ENCODE measurements at regions not wholly inside any gene's neighbourhood (a gene's known extent, or its start where the extent isn't known, plus 50 kb on each side); places are given as distances from the start of the nearest gene placed in this dataset.

- H3K9me3 ChIP-seq: peaks cover 0 to 6% (median 0%) of the 10 kb centered on the region in 3 donors
- H3K4me3 ChIP-seq: no peak overlapping the region
- no peaks in the 10 kb centered on the region for H3K4me1 ChIP-seq
- H3K27me3 ChIP-seq: no peaks in the 10 kb centered on the region
- no peak for ATAC-seq
- no peak overlapping the region for H3K27ac ChIP-seq
- TF ChIP-seq POLR2AphosphoS5 (IDR thresholded peaks at IDR 0.05) (no peak), POLR2A (IDR thresholded peaks at IDR 0.05) (no peak), EP300 (IDR thresholded peaks at IDR 0.05) (no peak)
- TF ChIP-seq, protein P1, sequence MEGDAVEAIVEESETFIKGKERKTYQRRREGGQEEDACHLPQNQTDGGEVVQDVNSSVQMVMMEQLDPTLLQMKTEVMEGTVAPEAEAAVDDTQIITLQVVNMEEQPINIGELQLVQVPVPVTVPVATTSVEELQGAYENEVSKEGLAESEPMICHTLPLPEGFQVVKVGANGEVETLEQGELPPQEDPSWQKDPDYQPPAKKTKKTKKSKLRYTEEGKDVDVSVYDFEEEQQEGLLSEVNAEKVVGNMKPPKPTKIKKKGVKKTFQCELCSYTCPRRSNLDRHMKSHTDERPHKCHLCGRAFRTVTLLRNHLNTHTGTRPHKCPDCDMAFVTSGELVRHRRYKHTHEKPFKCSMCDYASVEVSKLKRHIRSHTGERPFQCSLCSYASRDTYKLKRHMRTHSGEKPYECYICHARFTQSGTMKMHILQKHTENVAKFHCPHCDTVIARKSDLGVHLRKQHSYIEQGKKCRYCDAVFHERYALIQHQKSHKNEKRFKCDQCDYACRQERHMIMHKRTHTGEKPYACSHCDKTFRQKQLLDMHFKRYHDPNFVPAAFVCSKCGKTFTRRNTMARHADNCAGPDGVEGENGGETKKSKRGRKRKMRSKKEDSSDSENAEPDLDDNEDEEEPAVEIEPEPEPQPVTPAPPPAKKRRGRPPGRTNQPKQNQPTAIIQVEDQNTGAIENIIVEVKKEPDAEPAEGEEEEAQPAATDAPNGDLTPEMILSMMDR (IDR thresholded peaks at IDR 0.05): no peak
- no peaks in the 10 kb centered on the region for H3K36me3 ChIP-seq
Measured at GRCh38 chr7:19610194-19610943, 98.5 kb downstream of the POLR1F start.

- no peaks in the 10 kb centered on the region for H3K27me3 ChIP-seq
- H3K9me3 ChIP-seq: peaks cover 0 to 5% (median 0%) of the 10 kb centered on the region in 3 donors
- no peak for ATAC-seq
- H3K4me3 ChIP-seq: no peak overlapping the region
- TF ChIP-seq, protein P1 (IDR thresholded peaks at IDR 0.05): no peak
- TF ChIP-seq POLR2AphosphoS5 (IDR thresholded peaks at IDR 0.05) (no peak), POLR2A (IDR thresholded peaks at IDR 0.05) (no peak), EP300 (IDR thresholded peaks at IDR 0.05) (no peak)
- H3K4me1 ChIP-seq: no peaks in the 10 kb centered on the region
- WGBS, 2 donors (ENCODE audit: low coverage in 1 of 2): 57 to 63% methylated on average over 3 of the region's 3 CpGs
- no peak overlapping the region for H3K27ac ChIP-seq
- H3K36me3 ChIP-seq: no peaks in the 10 kb centered on the region
Measured at GRCh38 chr7:19589446-19589845, 119.4 kb downstream of the POLR1F start.

DNA sequence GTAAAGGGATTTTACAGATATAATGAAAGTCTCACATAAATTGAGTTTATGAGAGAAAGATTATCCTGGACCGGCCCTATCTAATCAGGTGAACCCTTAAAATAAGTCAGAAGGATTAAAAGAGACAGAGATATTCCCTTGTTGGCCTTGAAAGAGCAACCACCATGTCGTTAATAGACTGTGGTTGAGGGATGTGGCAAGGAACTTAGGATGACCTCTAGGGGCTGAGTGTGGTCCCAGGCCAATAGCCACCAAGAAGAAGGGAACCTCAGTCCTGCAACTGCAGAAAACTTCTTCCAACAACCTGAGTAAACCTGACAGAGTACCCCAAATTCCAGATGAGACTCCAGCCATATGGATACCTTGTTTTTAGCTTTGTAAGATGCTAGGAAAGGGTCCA, 121.5 kb downstream of the POLR1F start:
- Histone ChIP-seq H3K27me3 (no peaks in the 10 kb centered on the region), H3K4me1 (no peaks in the 10 kb centered on the region), H3K4me3 (no peak overlapping the region), H3K36me3 (no peaks in the 10 kb centered on the region), H3K27ac (no peak overlapping the region), H3K9me3 (no peaks in the 10 kb centered on the region)
- TF ChIP-seq POLR2AphosphoS5 (IDR thresholded peaks at IDR 0.05) (no peak), POLR2A (IDR thresholded peaks at IDR 0.05) (no peak), EP300 (IDR thresholded peaks at IDR 0.05) (no peak)
- TF ChIP-seq, protein P1 (IDR thresholded peaks at IDR 0.05): no peak
- no peak for ATAC-seq
- WGBS, 2 donors (ENCODE audit: low coverage in 1 of 2): 29 to 64% methylated on average over 2 of the region's 2 CpGs

- no peaks in the 10 kb centered on the region for H3K27me3 ChIP-seq
- ATAC-seq: no peak
- 79 to 89% methylated on average over 2 of the region's 2 CpGs for WGBS, 2 donors (ENCODE audit: low coverage in 1 of 2)
- H3K9me3 ChIP-seq: no peaks in the 10 kb centered on the region
- H3K36me3 ChIP-seq: no peaks in the 10 kb centered on the region
- H3K27ac ChIP-seq: no peak overlapping the region
- no peak overlapping the region for H3K4me3 ChIP-seq
- TF ChIP-seq POLR2AphosphoS5 (IDR thresholded peaks at IDR 0.05) (no peak), POLR2A (IDR thresholded peaks at IDR 0.05) (no peak), EP300 (IDR thresholded peaks at IDR 0.05) (no peak)
- TF ChIP-seq, protein P1 (IDR thresholded peaks at IDR 0.05): no peak
- no peaks in the 10 kb centered on the region for H3K4me1 ChIP-seq
Measured at GRCh38 chr7:19585761-19586160, 123.1 kb downstream of the POLR1F start.

- Histone ChIP-seq H3K9me3 (no peaks in the 10 kb centered on the region), H3K4me1 (no peaks in the 10 kb centered on the region), H3K36me3 (no peaks in the 10 kb centered on the region), H3K27ac (no peak overlapping the region), H3K4me3 (no peak overlapping the region), H3K27me3 (no peaks in the 10 kb centered on the region)
- no peak for ATAC-seq
- no peak for TF ChIP-seq POLR2A (IDR thresholded peaks at IDR 0.05)
- no peak for TF ChIP-seq POLR2AphosphoS5 (IDR thresholded peaks at IDR 0.05)
- TF ChIP-seq, protein P1 (IDR thresholded peaks at IDR 0.05): no peak
- TF ChIP-seq EP300 (IDR thresholded peaks at IDR 0.05): no peak
- 69 to 81% methylated on average over 2 of the region's 2 CpGs for WGBS, 2 donors (ENCODE audit: low coverage in 1 of 2)
Measured at GRCh38 chr7:19575909-19576557, 132.8 kb downstream of the POLR1F start.

All from gastroesophageal sphincter (tissue), 4 donors.